GM12891 (cell line): ENCODE measurements at regions not wholly inside any gene's neighbourhood (a gene's known extent, or its start where the extent isn't known, plus 50 kb on each side); places are given as distances from the start of the nearest gene placed in this dataset.

Source experiments
- DNase-seq: peaks from one replicate; pipeline ENCODE4 v3.0.0; 2011; ENCODE audit warnings: low spot score; ENCODE audit not compliant: insufficient read length
- FAIRE-seq: peaks from 2 replicates; lab custom pipeline; 2011; peaks lifted over from hg19 to GRCh38; lab: Jason Lieb, UNC
- PAX5 ChIP-seq: IDR thresholded peaks from 2 replicates; pipeline ENCODE4 v1.6.1; 2011; ENCODE audit warnings: low read length, moderate library complexity, mild to moderate bottlenecking; ENCODE audit not compliant: insufficient read depth, severe bottlenecking
- POLR2A ChIP-seq: IDR thresholded peaks from 2 replicates; pipeline ENCODE4 v1.6.1; 2011; ENCODE audit warnings: low read depth, low read length, control low read depth
- POLR2AphosphoS5 ChIP-seq: IDR thresholded peaks from 2 replicates; pipeline ENCODE4 v1.6.1; 2011; ENCODE audit warnings: low read depth, low read length, control low read depth
- POU2F2 ChIP-seq: IDR thresholded peaks from 2 replicates; pipeline ENCODE4 v1.6.1; 2011; ENCODE audit warnings: low read depth, mild to moderate bottlenecking, control low read depth, low read length, moderate library complexity
- SPI1 ChIP-seq: IDR thresholded peaks from 2 replicates; pipeline ENCODE4 v1.6.1; 2011; ENCODE audit warnings: low read depth, low read length, control low read depth
- TAF1 ChIP-seq: IDR thresholded peaks from 2 replicates; pipeline ENCODE4 v1.6.1; 2011; ENCODE audit warnings: low read depth, low read length, control low read depth

DNA sequence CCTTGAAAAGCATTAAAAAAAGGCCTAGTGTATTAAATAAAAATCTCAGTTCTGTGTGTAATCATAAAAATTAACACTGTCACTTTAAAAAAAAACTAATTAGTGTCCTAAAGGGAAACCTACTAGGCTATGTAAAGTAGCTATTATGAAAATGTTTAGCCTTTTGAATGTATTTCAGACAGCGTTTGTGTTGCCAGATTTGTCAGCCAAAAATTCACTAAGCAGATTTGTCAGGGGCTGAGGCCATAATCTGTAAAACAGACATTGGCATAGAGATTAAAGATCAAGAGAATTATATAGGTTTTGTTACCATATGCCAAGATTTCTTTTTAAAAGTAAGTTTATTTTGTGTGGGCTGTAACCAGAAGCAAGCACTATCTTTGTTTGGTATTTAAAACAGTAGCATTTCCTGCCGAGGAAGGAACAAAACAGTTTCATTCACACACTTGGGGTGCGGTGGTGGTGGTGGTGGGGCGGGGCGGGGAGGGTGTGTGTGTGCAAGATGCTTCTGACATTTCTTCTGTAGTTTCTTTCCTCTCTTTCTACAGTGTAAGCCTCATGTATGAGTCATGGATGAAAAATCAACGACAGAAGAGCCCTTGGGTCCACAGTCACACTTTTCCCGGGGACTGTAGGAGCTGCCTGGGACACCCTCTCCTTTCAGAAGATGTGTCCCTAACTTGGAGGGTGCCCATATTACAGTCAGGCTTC, 328.5 kb upstream of the FANCL start:
- no peak for DNase-seq
- FAIRE-seq = no peak
- no peak for TF ChIP-seq POLR2AphosphoS5
- no peak for TF ChIP-seq PAX5
- TF ChIP-seq SPI1 = no peak
- TF ChIP-seq POLR2A = no peak
- no peak for TF ChIP-seq TAF1
- TF ChIP-seq POU2F2 = no peak

- FAIRE-seq (no peak), DNase-seq (no peak)
- TF ChIP-seq POU2F2 (no peak), SPI1 (no peak), POLR2AphosphoS5 (no peak), PAX5 (no peak), POLR2A (no peak), TAF1 (no peak)
Observed at GRCh38 chr2:58568901-58569300, 327.8 kb upstream of the FANCL start.

- FAIRE-seq (no peak), DNase-seq (no peak)
- TF ChIP-seq POU2F2 (no peak), SPI1 (no peak), POLR2AphosphoS5 (no peak), PAX5 (no peak), TAF1 (no peak), POLR2A (no peak)
Observed at GRCh38 chr2:58562276-58562675, 321.2 kb upstream of the FANCL start.

DNA sequence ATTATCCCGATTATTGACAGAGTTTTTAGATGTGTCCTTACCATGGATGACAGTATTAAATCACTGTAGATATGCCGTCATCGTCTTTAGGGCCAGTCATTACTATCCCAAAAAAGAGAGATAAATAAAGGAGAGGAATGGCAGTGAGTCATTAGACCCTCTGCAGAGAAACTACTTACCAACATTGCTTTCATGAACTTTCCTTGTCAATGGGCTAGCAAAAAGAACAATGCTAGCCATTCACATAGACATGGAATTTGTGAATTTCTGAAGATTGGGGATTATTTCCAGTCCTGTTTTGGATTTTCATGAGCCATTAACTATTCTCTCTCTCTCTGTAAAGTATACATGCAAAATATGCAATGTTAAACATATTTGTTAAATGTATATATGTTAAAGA, 319.4 kb upstream of the FANCL start:
- no peak for TF ChIP-seq TAF1
- FAIRE-seq (no peak), DNase-seq (no peak)

GRCh38 chr2:58558881-58559280, 317.8 kb upstream of the FANCL start:
- DNase-seq = no peak
- no peak for FAIRE-seq
- no peak for TF ChIP-seq POLR2A
- no peak for TF ChIP-seq POU2F2
- TF ChIP-seq PAX5 = no peak
- TF ChIP-seq POLR2AphosphoS5 = no peak
- no peak for TF ChIP-seq TAF1
- no peak for TF ChIP-seq SPI1

DNA sequence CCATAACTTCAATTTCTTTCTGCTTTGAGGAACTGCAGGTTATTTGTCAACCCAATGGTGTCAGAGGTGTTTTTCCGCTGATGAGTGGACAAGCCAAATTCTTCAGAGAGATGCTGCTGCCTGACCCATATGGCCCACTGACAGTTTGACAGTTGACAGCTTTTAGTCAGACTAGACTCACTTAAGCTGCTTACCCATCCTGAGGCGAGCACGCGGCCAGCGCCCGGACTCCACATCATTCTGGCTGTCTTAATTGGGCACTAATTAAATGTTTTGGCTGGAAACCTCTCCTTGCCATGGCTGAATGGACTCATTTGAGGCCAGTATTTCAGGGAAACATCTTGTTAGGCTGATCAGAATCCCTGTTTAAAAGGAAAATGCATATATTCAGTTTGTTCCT, 316.1 kb upstream of the FANCL start:
- DNase-seq (no peak), FAIRE-seq (no peak)
- TF ChIP-seq SPI1 (no peak), POLR2A (no peak), TAF1 (no peak), PAX5 (no peak), POLR2AphosphoS5 (no peak), POU2F2 (no peak)

- no peak for DNase-seq
- TF ChIP-seq TAF1 (no peak), PAX5 (no peak), POLR2AphosphoS5 (no peak), SPI1 (no peak)
- no peak for FAIRE-seq
Observed at GRCh38 chr2:58553937-58554336, 312.8 kb upstream of the FANCL start.

DNA sequence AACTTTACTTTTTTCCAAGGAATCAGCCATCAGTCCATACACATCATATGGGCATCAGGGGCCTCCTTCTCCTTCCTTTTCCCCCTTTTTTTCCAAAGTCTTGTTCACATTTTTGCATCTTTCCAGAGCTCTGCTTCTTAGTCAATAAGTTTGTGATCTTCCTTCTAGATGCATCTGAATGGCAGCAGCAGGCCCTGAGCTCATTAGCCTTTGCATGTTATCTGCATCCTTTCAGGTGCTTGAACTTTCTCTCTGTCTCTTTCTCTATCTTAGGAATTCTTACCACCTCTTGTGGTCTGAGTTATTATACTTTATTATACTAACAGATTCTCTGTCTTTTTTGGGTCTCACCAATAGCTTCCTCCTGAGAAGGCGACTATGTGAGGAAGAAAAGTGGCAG, 312.4 kb upstream of the FANCL start:
- DNase-seq (no peak), FAIRE-seq (no peak)
- TF ChIP-seq POLR2A = no peak

DNA sequence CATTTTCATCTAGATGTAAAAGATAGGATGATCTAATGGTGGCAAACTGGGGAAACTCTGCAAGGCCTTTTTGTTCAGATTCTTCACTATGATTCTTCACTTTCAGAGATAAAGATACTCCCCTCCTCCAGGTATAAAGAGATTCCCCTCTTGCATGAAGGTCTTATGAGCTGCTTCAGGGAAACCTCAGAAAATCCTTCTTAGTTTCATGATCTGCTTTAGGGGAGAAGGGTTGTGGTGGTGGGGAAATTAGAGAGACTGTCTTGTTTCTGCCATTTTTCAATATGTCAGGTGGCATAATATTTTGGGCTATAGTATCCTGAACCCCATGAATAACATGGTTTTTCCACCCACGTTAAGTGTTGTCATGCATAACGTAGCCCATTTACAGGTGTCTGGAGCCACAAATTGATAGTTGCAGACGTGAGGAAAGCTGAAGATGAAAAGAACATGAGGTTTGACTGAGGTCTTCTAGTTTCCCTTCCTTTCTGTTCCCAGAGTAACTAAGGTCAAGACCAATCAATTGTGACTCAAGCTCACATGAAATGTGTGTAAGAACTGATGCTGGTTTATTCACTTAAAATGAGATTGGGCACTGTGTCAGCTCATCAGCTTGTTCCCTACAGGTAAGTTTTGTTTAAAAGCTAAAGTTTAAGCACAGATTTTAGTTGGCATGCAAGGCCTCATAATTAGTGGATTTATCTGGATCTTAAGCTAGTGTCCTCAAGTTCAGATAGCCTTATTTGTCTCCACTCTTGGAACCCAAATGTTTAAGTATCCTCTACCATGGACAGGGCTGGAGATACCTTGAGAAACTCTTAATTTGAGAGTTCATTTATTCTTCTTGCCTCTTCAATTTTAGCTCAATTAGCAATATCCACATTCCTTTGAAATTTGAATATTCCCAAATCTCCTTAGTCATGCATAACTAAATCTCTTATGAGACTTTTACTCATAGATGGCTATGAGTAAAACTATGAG, 304.5 kb upstream of the FANCL start:
- TF ChIP-seq POLR2A (no peak), SPI1 (no peak), TAF1 (no peak), POLR2AphosphoS5 (no peak), POU2F2 (no peak), PAX5 (no peak)
- DNase-seq = no peak
- FAIRE-seq = no peak

- no peak for DNase-seq
- TF ChIP-seq SPI1 (no peak), POU2F2 (no peak), POLR2AphosphoS5 (no peak), PAX5 (no peak), TAF1 (no peak), POLR2A (no peak)
- no peak for FAIRE-seq
Observed at GRCh38 chr2:58543442-58543841, 302.3 kb upstream of the FANCL start.
